Lower leg skin (tissue), 4 donors: ENCODE measurements at regions not wholly inside any gene's neighbourhood (a gene's known extent, or its start where the extent isn't known, plus 50 kb on each side); places are given as distances from the start of the nearest gene placed in this dataset.

Source experiments
- DNase-seq, 2 donors: peaks; one replicate each; pipeline ENCODE4 v3.0.0-alpha.2; 2019; ENCODE audit warnings: low spot score in 2 of 2
- H3K4me3 ChIP-seq: fragments of 200-600 bp; sonication (generic); 2 replicates; pipeline ENCODE4 v1.5.1; 2017; ENCODE audit warnings: mild to moderate bottlenecking, low read depth; ENCODE audit not compliant: poor library complexity, severe bottlenecking
- CTCF ChIP-seq, 3 donors: fragments of 450-650 bp; IDR thresholded peaks; one replicate each; pipeline ENCODE4 v1.5.1; 2016; ENCODE audit warnings: antibody characterized with exemption in 3 of 3, mild to moderate bottlenecking in 3 of 3, moderate library complexity in 2 of 3
- POLR2A ChIP-seq, 2 donors: fragments of 450-650 bp; IDR thresholded peaks; one replicate each; pipeline ENCODE4 v1.6.1; 2016 to 2017; ENCODE audit warnings: antibody characterized with exemption in 2 of 2, mild to moderate bottlenecking in 1 of 2, moderate library complexity in 1 of 2
- WGBS, 2 donors: methylation state at CpG; one replicate each; pipeline ENCODE4 v1.1.5; 2018; 5-methylcytosine and 5-hydroxymethylcytosine counted together
- intact Hi-C: fragments of 100-400 bp; cut with DNase I; formaldehyde crosslinking; loops from one replicate; pipeline ENCODE4 v1.15.0; 2023; ENCODE audit warnings: low total_unique reads

- TF ChIP-seq CTCF (IDR thresholded peaks at IDR 0.05) (no peak), POLR2A (IDR thresholded peaks at IDR 0.05) (no peak)
- no peak overlapping the region for H3K4me3 ChIP-seq
- intact Hi-C loops: no loop called here
- WGBS, 2 donors: 72 to 73% methylated on average over 7 of the region's 7 CpGs
- no peak for DNase-seq
These were observed 182.2 kb upstream of the FOXN2 start for GRCh38 chr2:48132271-48132625.

GRCh38 chr2:48134704-48135103 lies 179.8 kb upstream of the FOXN2 start:
- no peak overlapping the region for H3K4me3 ChIP-seq
- intact Hi-C loops: no loop called here
- TF ChIP-seq POLR2A (IDR thresholded peaks at IDR 0.05) (no peak), CTCF (IDR thresholded peaks at IDR 0.05) (no peak)
- WGBS, 2 donors: 89 to 97% methylated on average over 1 of the region's 1 CpG
- no peak for DNase-seq

GRCh38 chr2:48135797-48136196 lies 178.7 kb upstream of the FOXN2 start:
- 45 to 70% methylated on average over 1 of the region's 1 CpG for WGBS, 2 donors
- no peak for DNase-seq
- no peak overlapping the region for H3K4me3 ChIP-seq
- intact Hi-C loops: no loop called here
- TF ChIP-seq CTCF (IDR thresholded peaks at IDR 0.05): no peak
- no peak for TF ChIP-seq POLR2A (IDR thresholded peaks at IDR 0.05)

GRCh38 chr2:48137829-48138228 lies 176.7 kb upstream of the FOXN2 start:
- intact Hi-C loops: no loop called here
- TF ChIP-seq CTCF (IDR thresholded peaks at IDR 0.05): no peak
- no peak for TF ChIP-seq POLR2A (IDR thresholded peaks at IDR 0.05)
- H3K4me3 ChIP-seq: no peak overlapping the region
- WGBS, 2 donors: 41 to 58% methylated on average over 1 of the region's 1 CpG
- no peak for DNase-seq

- intact Hi-C loops: no loop called here
- 0% methylated on average over 1 of the region's 1 CpG for WGBS, 2 donors
- no peak for TF ChIP-seq POLR2A (IDR thresholded peaks at IDR 0.05)
- no peak for TF ChIP-seq CTCF (IDR thresholded peaks at IDR 0.05)
- no peak overlapping the region for H3K4me3 ChIP-seq
- no peak for DNase-seq
These were observed 175.6 kb upstream of the FOXN2 start for GRCh38 chr2:48138898-48139297.

- no peak for DNase-seq
- intact Hi-C loops: no loop called here
- TF ChIP-seq POLR2A (IDR thresholded peaks at IDR 0.05) (no peak), CTCF (IDR thresholded peaks at IDR 0.05) (no peak)
- no peak overlapping the region for H3K4me3 ChIP-seq
These were observed 173.9 kb upstream of the FOXN2 start for GRCh38 chr2:48140586-48140985.
